ENCODE measurements at regions not wholly inside any gene's neighbourhood (a gene's known extent, or its start where the extent isn't known, plus 50 kb on each side); places are given as distances from the start of the nearest gene placed in this dataset.

DNA sequence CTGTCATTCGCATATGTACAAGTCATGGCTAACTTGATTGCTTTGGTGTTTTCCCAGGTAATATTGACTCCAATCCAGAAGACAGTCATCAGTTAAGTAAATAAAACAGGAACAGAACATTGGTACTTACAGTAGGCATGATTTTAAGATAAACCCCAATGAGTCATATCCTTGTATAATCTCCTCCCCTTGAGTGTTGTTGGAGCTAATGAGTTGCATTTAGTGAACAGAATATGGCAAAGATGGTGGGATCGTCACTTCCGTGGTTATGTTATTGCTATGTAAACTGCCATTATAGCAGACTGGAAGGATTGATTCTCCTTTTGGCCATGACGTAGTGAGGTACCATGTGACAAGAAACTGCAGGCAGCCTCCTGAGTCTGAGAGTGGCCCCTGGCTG is 102.2 kb downstream of the TMX1 start:
- TF ChIP-seq CTCF (conservative IDR thresholded peaks at IDR 0.05 in 1 of 2, IDR thresholded peaks at IDR 0.05 in 1 of 2; ENCODE audit: low read depth in 1 of 2, low read length in 2 of 2): no peak
- no peak for TF ChIP-seq EZH2 (IDR thresholded peaks at IDR 0.05; ENCODE audit: low read length, missing control alignments)

All from fibroblast of lung (primary cell).